Trophoblast cell (in vitro differentiated cells and primary cell): ENCODE measurements at regions not wholly inside any gene's neighbourhood (a gene's known extent, or its start where the extent isn't known, plus 50 kb on each side); places are given as distances from the start of the nearest gene placed in this dataset.

Experiments used
- DNase-seq, 2 donors: peaks; one replicate each; pipeline ENCODE4 v3.0.0-alpha.2; 2016
- H2AFZ ChIP-seq: 2 replicates; pipeline ENCODE4 v1.6.1; 2013; ENCODE audit warnings: low read length, moderate library complexity, mild to moderate bottlenecking; ENCODE audit not compliant: insufficient read depth, poor library complexity
- H2AK5ac ChIP-seq: 2 replicates; pipeline ENCODE4 v1.6.1; 2013; ENCODE audit warnings: mild to moderate bottlenecking, low read length
- H2BK120ac ChIP-seq: 2 replicates; pipeline ENCODE4 v1.6.1; 2013; ENCODE audit warnings: low read length, mild to moderate bottlenecking, moderate library complexity; ENCODE audit not compliant: insufficient read depth, poor library complexity
- H2BK12ac ChIP-seq: 2 replicates; pipeline ENCODE4 v1.6.1; 2013; ENCODE audit warnings: mild to moderate bottlenecking, low read length, moderate library complexity
- H2BK5ac ChIP-seq: 2 replicates; pipeline ENCODE4 v1.6.1; 2013; ENCODE audit warnings: low read length, low read depth, moderate library complexity, mild to moderate bottlenecking; ENCODE audit not compliant: poor library complexity
- H3K14ac ChIP-seq: 2 replicates; pipeline ENCODE4 v1.6.1; 2013; ENCODE audit warnings: mild to moderate bottlenecking, low read length
- H3K18ac ChIP-seq: 2 replicates; pipeline ENCODE4 v1.6.1; 2013; ENCODE audit warnings: mild to moderate bottlenecking, low read length
- H3K23ac ChIP-seq: 2 replicates; pipeline ENCODE4 v1.6.1; 2013; ENCODE audit warnings: low read length
- H3K27ac ChIP-seq: 2 replicates; pipeline ENCODE4 v1.5.1; 2013; ENCODE audit warnings: low read depth, mild to moderate bottlenecking, inconsistent platforms, low read length, moderate library complexity
- H3K27me3 ChIP-seq: 2 replicates; pipeline ENCODE4 v1.6.1; 2013; ENCODE audit warnings: inconsistent platforms, mild to moderate bottlenecking, low read length, moderate library complexity; ENCODE audit not compliant: insufficient read depth
- H3K36me3 ChIP-seq, 2 experiments: 1 replicate in 1 of 2; 2 replicates in 1 of 2; pipeline ENCODE4 v1.6.1; 2013; ENCODE audit warnings: low read length in 2 of 2, mild to moderate bottlenecking in 2 of 2, moderate library complexity in 1 of 2; ENCODE audit not compliant: insufficient read depth in 2 of 2, control insufficient read depth in 1 of 2
- H3K4ac ChIP-seq: 2 replicates; pipeline ENCODE4 v1.6.1; 2013; ENCODE audit warnings: low read depth, mild to moderate bottlenecking, low read length, moderate library complexity
- H3K4me1 ChIP-seq, 2 experiments: 1 replicate in 1 of 2; 2 replicates in 1 of 2; pipeline ENCODE4 v1.6.1; 2013; ENCODE audit warnings: low read length in 2 of 2, mild to moderate bottlenecking in 2 of 2, moderate library complexity in 1 of 2; ENCODE audit not compliant: insufficient read depth in 2 of 2, control insufficient read depth in 1 of 2
- H3K4me2 ChIP-seq: 2 replicates; pipeline ENCODE4 v1.6.1; 2013; ENCODE audit warnings: inconsistent platforms, mild to moderate bottlenecking, low read length, moderate library complexity
- H3K4me3 ChIP-seq: 2 replicates; pipeline ENCODE4 v1.5.1; 2013; ENCODE audit warnings: mild to moderate bottlenecking, low read depth, low read length, inconsistent platforms
- H3K79me1 ChIP-seq: one replicate; pipeline ENCODE4 v1.6.1; 2013; ENCODE audit warnings: low read length
- H3K79me2 ChIP-seq: 2 replicates; pipeline ENCODE4 v1.6.1; 2013; ENCODE audit warnings: low read length, mild to moderate bottlenecking; ENCODE audit not compliant: control insufficient read depth, insufficient read depth, poor library complexity
- H3K9ac ChIP-seq: 2 replicates; pipeline ENCODE4 v1.6.1; 2013; ENCODE audit warnings: mild to moderate bottlenecking, low read length
- H3K9me3 ChIP-seq: 2 replicates; pipeline ENCODE4 v1.6.1; 2013; ENCODE audit warnings: low read depth, mild to moderate bottlenecking, control low read depth, inconsistent platforms, low read length; ENCODE audit not compliant: insufficient read depth
- H4K12ac ChIP-seq: 2 replicates; pipeline ENCODE4 v1.6.1; 2013; ENCODE audit warnings: low read depth, mild to moderate bottlenecking, low read length, moderate library complexity
- H4K8ac ChIP-seq: 2 replicates; pipeline ENCODE4 v1.6.1; 2013; ENCODE audit warnings: low read depth, mild to moderate bottlenecking, low read length, moderate library complexity
- H4K91ac ChIP-seq: one replicate; pipeline ENCODE4 v1.6.1; 2013; ENCODE audit warnings: low read depth, mild to moderate bottlenecking, low read length, moderate library complexity
- WGBS: extraction: QIAGEN DNeasy Blood & Tissue Kit; methylation state at CpG from one replicate; pipeline ENCODE4 v1.1.7; 2013; ENCODE audit warnings: missing lambda C conversion rate; ENCODE audit not compliant: insufficient read length, insufficient coverage; ENCODE audit errors: extremely low coverage; 5-methylcytosine and 5-hydroxymethylcytosine counted together

DNA sequence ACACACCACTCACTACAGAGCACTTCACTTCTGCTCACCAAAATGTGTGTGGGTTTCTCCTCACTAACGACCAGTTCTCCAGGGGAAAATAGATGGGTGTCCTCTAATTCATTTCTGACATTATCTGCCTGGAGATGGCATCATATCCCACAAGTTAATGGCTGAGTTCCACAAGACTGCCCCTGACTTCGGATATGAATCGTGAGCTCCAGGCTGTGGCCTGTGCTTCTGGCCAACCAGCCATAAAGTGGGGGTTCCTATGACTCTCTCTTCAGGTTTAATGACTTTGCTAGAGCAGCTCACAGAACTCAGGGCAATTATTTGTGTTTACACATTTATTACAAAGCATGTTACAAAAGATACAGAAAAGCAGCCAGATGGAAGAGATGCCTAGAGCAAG lies 113.0 kb upstream of the SYT13 start:
- Histone ChIP-seq H3K4me2 (no peak overlapping the region), H3K23ac (no peak overlapping the region), H2AFZ (no peak overlapping the region), H3K14ac (no peak overlapping the region), H3K27me3 (no peaks in the 10 kb centered on the region), H2BK12ac (no peak overlapping the region), H3K4ac (no peak overlapping the region), H3K79me2 (no peaks in the 10 kb centered on the region), H3K18ac (no peak overlapping the region), H4K91ac (no peak overlapping the region), H3K9ac (no peak overlapping the region), H3K27ac (no peak overlapping the region), H2AK5ac (no peak overlapping the region), H3K9me3 (no peaks in the 10 kb centered on the region), H4K8ac (no peak overlapping the region), H4K12ac (no peak overlapping the region), H2BK5ac (no peak overlapping the region), H3K36me3 (no peaks in the 10 kb centered on the region), H2BK120ac (no peak overlapping the region), H3K4me1 (no peaks in the 10 kb centered on the region), H3K4me3 (no peak overlapping the region), H3K79me1 (no peaks in the 10 kb centered on the region)
- DNase-seq: no peak
- no CpG with 5 or more reads among the region's 3 CpGs for WGBS

- no peaks in the 10 kb centered on the region for H3K79me2 ChIP-seq
- DNase-seq: no peak
- no peaks in the 10 kb centered on the region for H3K36me3 ChIP-seq
- H2BK5ac ChIP-seq: no peak overlapping the region
- no peak overlapping the region for H3K4me3 ChIP-seq
- H4K8ac ChIP-seq: no peak overlapping the region
- no peak overlapping the region for H2BK120ac ChIP-seq
- no peak overlapping the region for H3K14ac ChIP-seq
- H3K9ac ChIP-seq: no peak overlapping the region
- H2AK5ac ChIP-seq: no peak overlapping the region
- no peak overlapping the region for H4K91ac ChIP-seq
- H3K4me1 ChIP-seq: no peaks in the 10 kb centered on the region
- H3K27ac ChIP-seq: no peak overlapping the region
- no peak overlapping the region for H3K4ac ChIP-seq
- H3K23ac ChIP-seq: no peak overlapping the region
- no peak overlapping the region for H4K12ac ChIP-seq
- no peaks in the 10 kb centered on the region for H3K27me3 ChIP-seq
- no peaks in the 10 kb centered on the region for H3K79me1 ChIP-seq
- no peak overlapping the region for H3K4me2 ChIP-seq
- no peak overlapping the region for H3K18ac ChIP-seq
- H2AFZ ChIP-seq: no peak overlapping the region
- H2BK12ac ChIP-seq: no peak overlapping the region
- no CpG with 5 or more reads among the region's 8 CpGs for WGBS
- no peaks in the 10 kb centered on the region for H3K9me3 ChIP-seq
Observed at GRCh38 chr11:45398325-45398724, 112.2 kb upstream of the SYT13 start.

GRCh38 chr11:45396394-45396793 lies 110.3 kb upstream of the SYT13 start:
- no peak overlapping the region for H3K27ac ChIP-seq
- no peak overlapping the region for H4K12ac ChIP-seq
- H3K79me2 ChIP-seq: no peaks in the 10 kb centered on the region
- no peak overlapping the region for H3K18ac ChIP-seq
- no peak overlapping the region for H3K9ac ChIP-seq
- DNase-seq: no peak
- no peak overlapping the region for H3K4ac ChIP-seq
- H3K4me3 ChIP-seq: no peak overlapping the region
- no peak overlapping the region for H2AK5ac ChIP-seq
- H3K36me3 ChIP-seq: no peaks in the 10 kb centered on the region
- H3K4me2 ChIP-seq: no peak overlapping the region
- H3K79me1 ChIP-seq: no peaks in the 10 kb centered on the region
- H2BK5ac ChIP-seq: no peak overlapping the region
- no peaks in the 10 kb centered on the region for H3K27me3 ChIP-seq
- H3K14ac ChIP-seq: no peak overlapping the region
- no peaks in the 10 kb centered on the region for H3K9me3 ChIP-seq
- H3K23ac ChIP-seq: no peak overlapping the region
- H2BK12ac ChIP-seq: no peak overlapping the region
- H4K8ac ChIP-seq: no peak overlapping the region
- no peak overlapping the region for H2AFZ ChIP-seq
- no CpG with 5 or more reads among the region's 4 CpGs for WGBS
- H2BK120ac ChIP-seq: no peak overlapping the region
- H4K91ac ChIP-seq: no peak overlapping the region
- no peaks in the 10 kb centered on the region for H3K4me1 ChIP-seq

GRCh38 chr11:45395947-45396346 lies 109.8 kb upstream of the SYT13 start:
- no peak overlapping the region for H2BK120ac ChIP-seq
- DNase-seq: no peak
- H3K9me3 ChIP-seq: no peaks in the 10 kb centered on the region
- no CpG with 5 or more reads among the region's 5 CpGs for WGBS
- no peak overlapping the region for H3K4me2 ChIP-seq
- no peaks in the 10 kb centered on the region for H3K27me3 ChIP-seq
- no peaks in the 10 kb centered on the region for H3K79me1 ChIP-seq
- no peak overlapping the region for H3K18ac ChIP-seq
- H3K4me1 ChIP-seq: no peaks in the 10 kb centered on the region
- H3K4ac ChIP-seq: no peak overlapping the region
- no peak overlapping the region for H3K27ac ChIP-seq
- no peaks in the 10 kb centered on the region for H3K36me3 ChIP-seq
- H4K8ac ChIP-seq: no peak overlapping the region
- H2BK12ac ChIP-seq: no peak overlapping the region
- H2AFZ ChIP-seq: no peak overlapping the region
- H3K79me2 ChIP-seq: no peaks in the 10 kb centered on the region
- H4K12ac ChIP-seq: no peak overlapping the region
- no peak overlapping the region for H3K4me3 ChIP-seq
- no peak overlapping the region for H4K91ac ChIP-seq
- no peak overlapping the region for H3K23ac ChIP-seq
- H3K9ac ChIP-seq: no peak overlapping the region
- H3K14ac ChIP-seq: no peak overlapping the region
- no peak overlapping the region for H2BK5ac ChIP-seq
- H2AK5ac ChIP-seq: no peak overlapping the region
